WTC11 (cell line): ENCODE measurements at regions not wholly inside any gene's neighbourhood (a gene's known extent, or its start where the extent isn't known, plus 50 kb on each side); places are given as distances from the start of the nearest gene placed in this dataset.

ENCODE experiments used
- TF ChIP-seq, protein P1 (sequence below): sonication (generic); formaldehyde crosslinking; IDR thresholded peaks from 2 replicates; pipeline ENCODE4 v1.8.1; 2023; ENCODE audit warnings: mild to moderate bottlenecking, missing genetic modification reagents, borderline replicate concordance
- TF ChIP-seq, protein P2 (sequence below): fragments of 200-600 bp; IDR thresholded peaks from 2 replicates; pipeline ENCODE4 v1.8.0; 2022; ENCODE audit warnings: antibody characterized with exemption

DNA sequence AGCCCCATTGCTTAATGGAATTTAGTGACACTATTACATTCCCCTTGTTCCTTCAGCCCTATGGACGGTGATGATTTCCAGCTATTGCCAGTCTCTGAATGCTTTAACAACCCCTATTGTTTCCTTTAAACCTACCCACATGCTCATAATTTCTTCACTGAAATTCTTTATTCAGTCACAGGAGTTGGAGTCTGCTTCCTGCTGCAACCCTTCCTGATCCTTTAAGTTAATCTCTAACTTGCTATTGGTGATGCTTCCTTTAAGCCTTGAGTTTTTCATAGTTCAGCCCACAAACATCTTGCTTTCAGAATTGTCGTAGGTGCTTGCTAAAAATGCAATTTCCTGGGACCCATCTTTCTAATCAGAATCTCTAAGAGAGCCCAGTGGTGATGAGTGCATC is 66.3 kb upstream of the TNFAIP3 start:
- TF ChIP-seq, protein P1, sequence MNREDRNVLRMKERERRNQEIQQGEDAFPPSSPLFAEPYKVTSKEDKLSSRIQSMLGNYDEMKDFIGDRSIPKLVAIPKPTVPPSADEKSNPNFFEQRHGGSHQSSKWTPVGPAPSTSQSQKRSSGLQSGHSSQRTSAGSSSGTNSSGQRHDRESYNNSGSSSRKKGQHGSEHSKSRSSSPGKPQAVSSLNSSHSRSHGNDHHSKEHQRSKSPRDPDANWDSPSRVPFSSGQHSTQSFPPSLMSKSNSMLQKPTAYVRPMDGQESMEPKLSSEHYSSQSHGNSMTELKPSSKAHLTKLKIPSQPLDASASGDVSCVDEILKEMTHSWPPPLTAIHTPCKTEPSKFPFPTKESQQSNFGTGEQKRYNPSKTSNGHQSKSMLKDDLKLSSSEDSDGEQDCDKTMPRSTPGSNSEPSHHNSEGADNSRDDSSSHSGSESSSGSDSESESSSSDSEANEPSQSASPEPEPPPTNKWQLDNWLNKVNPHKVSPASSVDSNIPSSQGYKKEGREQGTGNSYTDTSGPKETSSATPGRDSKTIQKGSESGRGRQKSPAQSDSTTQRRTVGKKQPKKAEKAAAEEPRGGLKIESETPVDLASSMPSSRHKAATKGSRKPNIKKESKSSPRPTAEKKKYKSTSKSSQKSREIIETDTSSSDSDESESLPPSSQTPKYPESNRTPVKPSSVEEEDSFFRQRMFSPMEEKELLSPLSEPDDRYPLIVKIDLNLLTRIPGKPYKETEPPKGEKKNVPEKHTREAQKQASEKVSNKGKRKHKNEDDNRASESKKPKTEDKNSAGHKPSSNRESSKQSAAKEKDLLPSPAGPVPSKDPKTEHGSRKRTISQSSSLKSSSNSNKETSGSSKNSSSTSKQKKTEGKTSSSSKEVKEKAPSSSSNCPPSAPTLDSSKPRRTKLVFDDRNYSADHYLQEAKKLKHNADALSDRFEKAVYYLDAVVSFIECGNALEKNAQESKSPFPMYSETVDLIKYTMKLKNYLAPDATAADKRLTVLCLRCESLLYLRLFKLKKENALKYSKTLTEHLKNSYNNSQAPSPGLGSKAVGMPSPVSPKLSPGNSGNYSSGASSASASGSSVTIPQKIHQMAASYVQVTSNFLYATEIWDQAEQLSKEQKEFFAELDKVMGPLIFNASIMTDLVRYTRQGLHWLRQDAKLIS (CRISPR knock-in tag): no peak
- TF ChIP-seq, protein P2, sequence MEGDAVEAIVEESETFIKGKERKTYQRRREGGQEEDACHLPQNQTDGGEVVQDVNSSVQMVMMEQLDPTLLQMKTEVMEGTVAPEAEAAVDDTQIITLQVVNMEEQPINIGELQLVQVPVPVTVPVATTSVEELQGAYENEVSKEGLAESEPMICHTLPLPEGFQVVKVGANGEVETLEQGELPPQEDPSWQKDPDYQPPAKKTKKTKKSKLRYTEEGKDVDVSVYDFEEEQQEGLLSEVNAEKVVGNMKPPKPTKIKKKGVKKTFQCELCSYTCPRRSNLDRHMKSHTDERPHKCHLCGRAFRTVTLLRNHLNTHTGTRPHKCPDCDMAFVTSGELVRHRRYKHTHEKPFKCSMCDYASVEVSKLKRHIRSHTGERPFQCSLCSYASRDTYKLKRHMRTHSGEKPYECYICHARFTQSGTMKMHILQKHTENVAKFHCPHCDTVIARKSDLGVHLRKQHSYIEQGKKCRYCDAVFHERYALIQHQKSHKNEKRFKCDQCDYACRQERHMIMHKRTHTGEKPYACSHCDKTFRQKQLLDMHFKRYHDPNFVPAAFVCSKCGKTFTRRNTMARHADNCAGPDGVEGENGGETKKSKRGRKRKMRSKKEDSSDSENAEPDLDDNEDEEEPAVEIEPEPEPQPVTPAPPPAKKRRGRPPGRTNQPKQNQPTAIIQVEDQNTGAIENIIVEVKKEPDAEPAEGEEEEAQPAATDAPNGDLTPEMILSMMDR: no peak
